ENCODE measurements at regions not wholly inside any gene's neighbourhood (a gene's known extent, or its start where the extent isn't known, plus 50 kb on each side); places are given as distances from the start of the nearest gene placed in this dataset.

DNA sequence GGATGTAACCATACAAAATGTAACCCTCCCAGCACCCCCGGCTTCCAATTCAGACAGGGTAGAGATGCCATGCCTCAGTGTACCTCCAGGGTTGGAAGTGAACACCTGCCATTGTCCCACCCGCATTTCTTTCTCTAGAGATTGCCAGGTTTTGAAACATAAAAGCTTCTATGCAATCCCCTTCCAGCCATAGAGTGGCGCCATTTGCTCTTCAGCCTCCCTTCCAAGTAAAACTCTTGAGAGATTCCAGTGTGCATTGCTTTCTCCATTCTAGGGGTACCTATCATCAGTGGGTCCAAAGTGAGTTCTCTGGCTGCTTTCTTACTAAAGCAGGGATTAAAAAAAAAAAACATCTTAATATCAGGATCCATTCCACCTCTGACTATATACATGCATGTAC is 133.1 kb upstream of the RPL38 start:
- TF ChIP-seq, protein P1, sequence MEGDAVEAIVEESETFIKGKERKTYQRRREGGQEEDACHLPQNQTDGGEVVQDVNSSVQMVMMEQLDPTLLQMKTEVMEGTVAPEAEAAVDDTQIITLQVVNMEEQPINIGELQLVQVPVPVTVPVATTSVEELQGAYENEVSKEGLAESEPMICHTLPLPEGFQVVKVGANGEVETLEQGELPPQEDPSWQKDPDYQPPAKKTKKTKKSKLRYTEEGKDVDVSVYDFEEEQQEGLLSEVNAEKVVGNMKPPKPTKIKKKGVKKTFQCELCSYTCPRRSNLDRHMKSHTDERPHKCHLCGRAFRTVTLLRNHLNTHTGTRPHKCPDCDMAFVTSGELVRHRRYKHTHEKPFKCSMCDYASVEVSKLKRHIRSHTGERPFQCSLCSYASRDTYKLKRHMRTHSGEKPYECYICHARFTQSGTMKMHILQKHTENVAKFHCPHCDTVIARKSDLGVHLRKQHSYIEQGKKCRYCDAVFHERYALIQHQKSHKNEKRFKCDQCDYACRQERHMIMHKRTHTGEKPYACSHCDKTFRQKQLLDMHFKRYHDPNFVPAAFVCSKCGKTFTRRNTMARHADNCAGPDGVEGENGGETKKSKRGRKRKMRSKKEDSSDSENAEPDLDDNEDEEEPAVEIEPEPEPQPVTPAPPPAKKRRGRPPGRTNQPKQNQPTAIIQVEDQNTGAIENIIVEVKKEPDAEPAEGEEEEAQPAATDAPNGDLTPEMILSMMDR (IDR thresholded peaks at IDR 0.05; ENCODE audit: low read depth, low read length), result no peak
- TF ChIP-seq MAX (IDR thresholded peaks at IDR 0.05; ENCODE audit: low read depth, low read length) (no peak), POLR2A (IDR thresholded peaks at IDR 0.05; ENCODE audit: extremely low read depth, insufficient read length) (no peak), MYC (IDR thresholded peaks at IDR 0.05; ENCODE audit: low read depth, low read length) (no peak)
